IPS-NIHi7 (cell line): ENCODE measurements at regions not wholly inside any gene's neighbourhood (a gene's known extent, or its start where the extent isn't known, plus 50 kb on each side); places are given as distances from the start of the nearest gene placed in this dataset.

Experiments
- DNase-seq: peaks from one replicate; pipeline ENCODE4 v3.0.0; 2012; ENCODE audit warnings: mixed read lengths; ENCODE audit errors: extremely low spot score

DNA sequence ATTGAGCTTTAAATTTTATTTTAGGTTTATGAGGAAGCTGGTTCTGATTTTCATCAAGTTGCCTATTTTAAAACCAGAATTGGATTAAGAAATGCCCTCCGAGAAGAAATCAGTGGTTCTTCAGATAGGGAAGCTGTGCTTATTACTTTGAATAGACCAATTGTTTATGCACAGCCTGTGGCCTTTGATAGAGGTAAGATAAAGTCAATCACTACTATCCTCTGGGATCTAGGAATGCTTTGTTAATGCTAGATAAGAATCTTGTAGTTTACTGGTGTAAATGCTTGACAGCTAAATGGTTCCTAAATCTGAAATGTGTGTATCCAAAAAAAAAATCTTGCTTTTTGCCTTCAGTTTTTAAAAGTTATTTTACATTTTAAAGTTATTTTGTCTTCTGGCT lies 73.0 kb upstream of the ADAD1 start:
- no peak for DNase-seq

DNA sequence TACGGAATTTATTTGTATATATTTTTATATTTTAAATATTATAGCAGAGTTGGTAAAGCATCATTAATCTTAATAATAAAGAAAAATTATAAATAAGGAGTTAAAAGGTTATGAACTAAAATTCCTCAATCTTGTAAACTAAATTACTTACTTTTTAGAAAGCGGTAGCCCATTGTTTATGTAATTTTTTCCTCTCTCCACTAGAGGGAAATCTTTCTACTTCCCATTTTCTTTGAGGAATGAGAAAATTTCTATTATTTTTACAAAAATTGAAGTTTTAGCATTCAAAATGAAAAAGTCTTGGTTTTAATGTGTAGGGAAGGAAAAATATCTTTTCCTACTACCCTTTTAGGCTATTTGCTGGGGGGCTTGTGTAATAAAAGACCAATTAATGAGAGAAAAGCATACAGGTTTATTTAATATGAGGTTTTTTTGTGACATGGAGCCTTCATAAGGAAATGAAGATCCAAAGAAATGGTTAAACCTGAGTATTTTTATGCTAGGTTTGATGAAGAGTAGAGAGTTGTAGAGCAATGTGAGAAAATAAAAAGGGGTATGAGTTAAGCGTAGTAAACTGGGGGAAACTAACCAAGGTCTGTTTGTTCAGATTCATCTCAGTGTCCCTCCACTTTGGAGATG lies 68.7 kb upstream of the ADAD1 start:
- no peak for DNase-seq

DNA sequence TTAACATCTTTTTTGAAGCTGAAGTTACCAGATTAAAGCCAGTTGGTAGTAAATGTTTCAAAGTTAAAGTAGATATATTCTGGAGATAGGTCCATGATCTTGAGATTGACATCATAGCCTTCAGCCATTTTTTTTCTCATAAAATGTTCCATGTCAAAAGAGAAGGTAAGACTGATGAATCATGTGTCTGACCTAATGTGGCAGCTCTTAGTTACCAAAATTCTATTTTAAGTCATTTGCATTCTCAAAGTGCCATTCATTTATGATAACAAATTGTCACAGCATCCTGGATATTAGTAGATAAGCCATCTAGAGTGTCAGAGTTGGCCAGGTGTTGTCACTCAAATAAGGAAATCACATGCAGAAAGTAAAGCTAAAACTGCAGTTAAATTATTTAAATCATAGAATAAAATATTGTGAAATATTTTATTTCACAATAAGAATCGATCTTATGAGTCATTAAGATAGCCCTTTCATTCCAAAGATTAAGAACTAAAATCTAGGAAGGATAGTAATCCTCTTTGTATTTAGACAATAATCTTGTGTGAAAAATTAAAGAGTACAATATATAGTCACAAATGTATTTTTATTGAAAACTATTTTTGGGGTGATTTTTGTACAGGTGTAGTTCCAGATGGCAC lies 65.7 kb upstream of the ADAD1 start:
- no peak for DNase-seq

DNA sequence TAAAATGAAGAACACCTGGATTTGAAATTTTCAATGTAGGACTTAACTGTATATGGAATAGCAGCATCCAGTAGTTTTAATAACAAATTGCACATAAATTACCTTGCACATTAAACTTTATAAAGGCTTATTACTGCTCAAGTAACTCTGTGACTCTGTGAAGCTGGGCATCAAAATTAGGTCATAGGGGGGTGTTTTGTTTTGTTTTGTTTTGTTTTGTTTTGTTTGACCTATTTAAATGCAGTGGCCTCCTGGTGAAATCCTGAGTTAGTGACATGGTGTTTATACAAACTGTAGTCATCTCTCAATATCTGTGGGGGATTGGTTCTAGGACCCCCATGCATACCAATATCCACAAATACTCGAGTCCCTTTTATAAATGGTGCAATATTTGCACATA lies 51.9 kb upstream of the ADAD1 start:
- no peak for DNase-seq

DNA sequence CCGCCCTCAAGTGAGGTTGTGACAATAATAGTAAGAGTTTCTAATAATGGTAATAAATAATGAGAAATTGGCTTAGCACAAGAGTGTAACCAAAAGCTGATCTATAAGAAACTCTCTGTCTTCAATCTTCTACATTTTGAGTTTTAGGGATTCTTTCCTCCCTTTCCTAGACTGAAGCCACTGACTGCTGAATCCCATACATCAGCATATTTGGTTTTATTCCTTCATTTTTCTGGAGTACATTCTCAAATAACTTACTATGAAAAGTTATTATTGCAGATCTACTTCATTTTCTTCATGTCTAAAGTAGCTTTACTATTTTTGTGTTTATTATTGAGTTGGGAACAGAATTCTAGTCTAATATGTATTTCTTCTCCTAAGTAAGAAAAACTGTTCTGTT lies 49.9 kb upstream of the ADAD1 start:
- DNase-seq: no peak
